Right atrium auricular region (tissue), 2 donors: ENCODE measurements at regions not wholly inside any gene's neighbourhood (a gene's known extent, or its start where the extent isn't known, plus 50 kb on each side); places are given as distances from the start of the nearest gene placed in this dataset.
"Not testable (repeated sequence)": the region's sequence is repeated elsewhere in the genome, so short reads cannot be mapped to it uniquely, and the experiment has no call there.

ENCODE experiments used
- DNase-seq: peaks from one replicate; pipeline ENCODE4 v3.0.0-alpha.2; 2019; ENCODE audit warnings: low spot score
- H3K27ac ChIP-seq, 2 donors: fragments of 200-600 bp; sonication (generic); 1 replicate in 1 of 2; 2 replicates in 1 of 2; pipeline ENCODE4 v1.5.1; 2016 to 2019
- H3K27me3 ChIP-seq, 2 donors: fragments of 200-600 bp; sonication (generic); one replicate each; pipeline versions ENCODE4 v1.5.1 to v1.6.0; 2017 to 2019
- H3K36me3 ChIP-seq: fragments of 200-600 bp; sonication (generic); one replicate; pipeline ENCODE4 v1.5.1; 2016
- H3K4me1 ChIP-seq, 2 donors: fragments of 200-600 bp; sonication (generic); one replicate each; pipeline versions ENCODE4 v1.5.1 to v1.6.0; 2017 to 2019
- H3K4me3 ChIP-seq, 2 donors: fragments of 200-600 bp; sonication (generic); 1 replicate in 1 of 2; 2 replicates in 1 of 2; pipeline ENCODE4 v1.5.1; 2017 to 2019; ENCODE audit warnings: mild to moderate bottlenecking in 1 of 2, moderate library complexity in 1 of 2
- H3K9me3 ChIP-seq, 2 donors: fragments of 200-600 bp; sonication (generic); one replicate each; pipeline ENCODE4 v1.5.1; 2019
- TF ChIP-seq, protein P1 (sequence below), 2 donors: fragments of 200-600 bp; sonication (generic); IDR thresholded peaks; one replicate each; pipeline ENCODE4 v1.5.1; 2019; ENCODE audit warnings: antibody characterized with exemption in 2 of 2

- DNase-seq, result no peak
- Histone ChIP-seq H3K9me3 (no peaks in the 10 kb centered on the region), H3K27ac (peak overlapping the region; percentile 69 to 71), H3K4me1 (peaks cover 0 to 48% of the 10 kb centered on the region in 2 donors), H3K36me3 (no peaks in the 10 kb centered on the region), H3K27me3 (no peaks in the 10 kb centered on the region), H3K4me3 (no peak overlapping the region)
- TF ChIP-seq, protein P1, sequence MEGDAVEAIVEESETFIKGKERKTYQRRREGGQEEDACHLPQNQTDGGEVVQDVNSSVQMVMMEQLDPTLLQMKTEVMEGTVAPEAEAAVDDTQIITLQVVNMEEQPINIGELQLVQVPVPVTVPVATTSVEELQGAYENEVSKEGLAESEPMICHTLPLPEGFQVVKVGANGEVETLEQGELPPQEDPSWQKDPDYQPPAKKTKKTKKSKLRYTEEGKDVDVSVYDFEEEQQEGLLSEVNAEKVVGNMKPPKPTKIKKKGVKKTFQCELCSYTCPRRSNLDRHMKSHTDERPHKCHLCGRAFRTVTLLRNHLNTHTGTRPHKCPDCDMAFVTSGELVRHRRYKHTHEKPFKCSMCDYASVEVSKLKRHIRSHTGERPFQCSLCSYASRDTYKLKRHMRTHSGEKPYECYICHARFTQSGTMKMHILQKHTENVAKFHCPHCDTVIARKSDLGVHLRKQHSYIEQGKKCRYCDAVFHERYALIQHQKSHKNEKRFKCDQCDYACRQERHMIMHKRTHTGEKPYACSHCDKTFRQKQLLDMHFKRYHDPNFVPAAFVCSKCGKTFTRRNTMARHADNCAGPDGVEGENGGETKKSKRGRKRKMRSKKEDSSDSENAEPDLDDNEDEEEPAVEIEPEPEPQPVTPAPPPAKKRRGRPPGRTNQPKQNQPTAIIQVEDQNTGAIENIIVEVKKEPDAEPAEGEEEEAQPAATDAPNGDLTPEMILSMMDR (IDR thresholded peaks at IDR 0.05), result no peak
Measured at GRCh38 chr1:94754570-94754969, 65.6 kb upstream of the SLC44A3 start.

DNA sequence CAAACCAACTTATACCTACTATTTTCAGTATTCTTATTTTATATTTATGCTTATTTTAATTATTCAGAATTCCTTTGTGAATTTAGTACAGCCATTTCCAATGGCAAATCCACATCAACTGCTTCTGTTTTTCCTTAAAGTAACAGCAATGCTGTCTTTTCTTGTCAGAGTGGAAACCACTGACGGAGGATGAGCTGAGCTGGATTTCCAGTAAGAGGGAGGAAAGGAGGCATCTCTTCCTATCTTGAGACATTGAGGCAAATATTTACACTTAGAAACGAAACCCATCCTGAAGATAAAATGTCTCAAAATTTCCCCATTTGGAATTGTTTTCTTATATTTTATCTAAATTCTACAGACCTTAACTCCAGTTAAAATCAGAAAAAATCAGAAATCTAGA lies 66.1 kb upstream of the SLC44A3 start:
- Histone ChIP-seq H3K9me3 (no peaks in the 10 kb centered on the region), H3K27ac (peak overlapping the region; percentile 69 to 71), H3K36me3 (no peaks in the 10 kb centered on the region), H3K4me1 (peaks cover 0 to 48% of the 10 kb centered on the region in 2 donors), H3K4me3 (no peak overlapping the region), H3K27me3 (no peaks in the 10 kb centered on the region)
- TF ChIP-seq, protein P1 (IDR thresholded peaks at IDR 0.05), result no peak
- no peak for DNase-seq

DNA sequence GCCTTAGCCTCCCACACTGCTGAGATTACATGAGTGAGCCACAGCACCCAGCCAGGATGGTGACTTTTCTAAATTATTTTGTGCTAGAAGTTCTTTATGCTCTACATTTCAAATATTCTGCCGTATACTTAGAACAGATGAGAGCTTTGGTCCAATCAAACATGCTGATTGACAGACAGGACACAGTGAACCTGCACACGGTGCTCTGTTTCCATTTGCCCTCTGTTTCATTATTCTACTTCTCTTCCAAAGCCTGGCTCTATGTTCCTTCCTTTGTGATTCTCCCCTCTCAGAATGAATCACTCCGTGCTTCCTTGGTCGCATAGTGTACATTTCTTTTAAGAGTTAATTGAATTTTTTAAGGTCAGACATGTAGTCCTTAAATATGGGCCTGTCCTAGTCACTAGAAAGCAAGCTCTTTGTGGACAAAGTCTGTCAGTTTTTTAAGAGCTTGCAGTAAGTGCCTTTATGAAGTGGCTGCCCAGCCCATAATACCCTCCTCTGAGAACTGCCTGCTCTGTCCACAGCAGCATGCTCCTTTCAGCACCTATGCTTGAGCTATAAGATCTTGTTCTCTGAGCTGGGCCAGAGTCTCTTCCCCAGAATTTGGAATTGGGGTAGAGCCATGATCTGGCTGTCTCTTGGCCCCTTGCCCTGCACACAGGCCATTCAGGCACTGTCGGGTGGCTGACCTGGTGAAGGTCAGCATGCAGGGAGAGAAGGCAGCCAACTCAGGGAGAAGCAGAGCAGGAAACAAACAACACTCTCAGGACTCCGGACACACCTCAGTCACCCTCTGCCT lies 66.8 kb upstream of the SLC44A3 start:
- Histone ChIP-seq H3K27ac (peak overlapping the region; percentile 69 to 71), H3K4me1 (peaks cover 0 to 48% of the 10 kb centered on the region in 2 donors), H3K4me3 (no peak overlapping the region), H3K27me3 (no peaks in the 10 kb centered on the region), H3K9me3 (no peaks in the 10 kb centered on the region), H3K36me3 (no peaks in the 10 kb centered on the region)
- TF ChIP-seq, protein P1 (IDR thresholded peaks at IDR 0.05), result no peak
- no peak for DNase-seq

DNA sequence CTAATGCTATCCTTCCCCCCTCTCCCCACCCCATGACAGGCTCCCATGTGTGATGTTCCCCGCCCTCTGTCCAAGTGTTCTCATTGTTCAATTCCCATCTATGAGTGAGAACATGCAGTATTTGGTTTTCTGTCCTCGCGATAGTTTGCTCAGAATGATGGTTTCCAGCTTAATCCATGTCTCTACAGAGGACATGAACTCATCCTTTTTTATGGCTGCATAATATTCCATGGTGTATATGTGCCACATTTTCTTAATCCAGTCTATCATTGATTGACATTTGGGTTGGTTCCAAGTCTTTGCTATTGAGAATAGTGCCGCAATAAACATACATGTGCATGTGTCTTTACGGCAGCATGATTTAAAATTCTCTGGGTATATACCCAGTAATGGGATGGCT lies 68.7 kb upstream of the SLC44A3 start:
- H3K27ac ChIP-seq, DNase-seq, H3K9me3 ChIP-seq, H3K4me3 ChIP-seq, H3K36me3 ChIP-seq, H3K27me3 ChIP-seq: not testable (repeated sequence)
- H3K4me1 ChIP-seq, result peaks cover 0 to 41% of the 10 kb centered on the region in 2 donors

- TF ChIP-seq, protein P1 (IDR thresholded peaks at IDR 0.05), result no peak
- DNase-seq, result peak; percentile 68
- Histone ChIP-seq H3K27me3 (no peaks in the 10 kb centered on the region), H3K9me3 (no peaks in the 10 kb centered on the region), H3K36me3 (no peaks in the 10 kb centered on the region), H3K4me3 (no peak overlapping the region), H3K4me1 (peaks cover 0 to 4% of the 10 kb centered on the region in 2 donors), H3K27ac (peak overlapping the region in 1 of 2 donors; percentile 11)
Measured at GRCh38 chr1:94746635-94747525, 73.3 kb upstream of the SLC44A3 start.

DNA sequence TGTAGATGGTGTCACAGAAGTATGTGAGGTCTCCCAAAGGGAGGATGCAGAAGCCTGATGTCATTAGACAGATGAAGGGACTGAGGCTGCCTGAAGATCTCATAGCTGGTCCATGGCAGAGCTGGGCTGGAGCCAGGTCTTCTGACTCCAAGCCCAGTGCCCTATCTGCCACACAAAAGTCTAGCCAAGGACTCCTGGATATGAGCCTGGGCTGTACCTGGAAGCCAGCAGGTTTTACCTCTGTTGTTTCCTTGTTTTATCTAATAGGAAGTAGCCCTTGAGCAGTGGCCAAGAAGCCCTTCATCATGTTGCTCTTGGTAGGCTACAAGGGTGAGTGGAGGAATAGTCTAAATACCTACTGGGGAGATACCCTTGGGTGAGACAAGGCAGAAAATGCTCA lies 74.4 kb upstream of the SLC44A3 start:
- Histone ChIP-seq H3K27ac (no peak overlapping the region), H3K4me1 (peaks cover 0 to 4% of the 10 kb centered on the region in 2 donors), H3K36me3 (no peaks in the 10 kb centered on the region), H3K4me3 (no peak overlapping the region), H3K9me3 (no peaks in the 10 kb centered on the region), H3K27me3 (no peaks in the 10 kb centered on the region)
- TF ChIP-seq, protein P1 (IDR thresholded peaks at IDR 0.05), result no peak
- DNase-seq, result no peak
